ENCODE measurements at regions not wholly inside any gene's neighbourhood (a gene's known extent, or its start where the extent isn't known, plus 50 kb on each side); places are given as distances from the start of the nearest gene placed in this dataset.
A peak's percentile ranks its signal among the peaks of the same experiment; 100 is the strongest.

DNA sequence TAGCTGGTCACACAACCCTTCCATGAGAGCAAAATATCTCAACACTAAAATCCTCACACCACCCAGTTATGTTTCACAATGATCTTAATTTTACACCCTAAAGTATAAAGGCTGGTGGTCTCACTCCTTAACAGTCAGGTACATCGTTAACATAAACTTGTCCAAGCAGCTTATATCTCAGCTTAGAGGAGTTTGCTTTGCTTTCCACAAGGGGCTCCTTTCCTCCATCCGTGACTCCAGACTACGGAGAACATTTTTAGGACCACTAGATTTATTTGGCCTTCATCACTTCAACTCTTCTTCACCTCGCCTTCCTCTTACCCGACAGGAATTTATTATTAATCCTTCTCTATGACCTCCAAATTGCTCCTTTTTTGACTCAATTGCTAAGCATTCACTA lies 1014.1 kb upstream of the NUDT12 start:
- no peaks in the 10 kb centered on the region for H3K4me1 ChIP-seq (ENCODE audit: control insufficient read depth in 2 of 3, insufficient read depth in 2 of 3, low read depth in 1 of 3, low read length in 3 of 3)
- H3K27me3 ChIP-seq (ENCODE audit: control insufficient read depth, insufficient read depth, low read length), result no peaks in the 10 kb centered on the region
- H3K9ac ChIP-seq (ENCODE audit: low read length in 3 of 3), result no peak overlapping the region
- H3K27ac ChIP-seq (ENCODE audit: low read depth in 2 of 2, low read length in 2 of 2), result no peak overlapping the region
- H3K9me3 ChIP-seq (ENCODE audit: control insufficient read depth in 2 of 3, insufficient read depth in 1 of 3, low read length in 3 of 3), result no peaks in the 10 kb centered on the region
- no peak overlapping the region for H3K4me3 ChIP-seq (ENCODE audit: low read length in 3 of 3)
- intact Hi-C loops (cut with DNase I), result no loop called here
- TF ChIP-seq, protein P1, sequence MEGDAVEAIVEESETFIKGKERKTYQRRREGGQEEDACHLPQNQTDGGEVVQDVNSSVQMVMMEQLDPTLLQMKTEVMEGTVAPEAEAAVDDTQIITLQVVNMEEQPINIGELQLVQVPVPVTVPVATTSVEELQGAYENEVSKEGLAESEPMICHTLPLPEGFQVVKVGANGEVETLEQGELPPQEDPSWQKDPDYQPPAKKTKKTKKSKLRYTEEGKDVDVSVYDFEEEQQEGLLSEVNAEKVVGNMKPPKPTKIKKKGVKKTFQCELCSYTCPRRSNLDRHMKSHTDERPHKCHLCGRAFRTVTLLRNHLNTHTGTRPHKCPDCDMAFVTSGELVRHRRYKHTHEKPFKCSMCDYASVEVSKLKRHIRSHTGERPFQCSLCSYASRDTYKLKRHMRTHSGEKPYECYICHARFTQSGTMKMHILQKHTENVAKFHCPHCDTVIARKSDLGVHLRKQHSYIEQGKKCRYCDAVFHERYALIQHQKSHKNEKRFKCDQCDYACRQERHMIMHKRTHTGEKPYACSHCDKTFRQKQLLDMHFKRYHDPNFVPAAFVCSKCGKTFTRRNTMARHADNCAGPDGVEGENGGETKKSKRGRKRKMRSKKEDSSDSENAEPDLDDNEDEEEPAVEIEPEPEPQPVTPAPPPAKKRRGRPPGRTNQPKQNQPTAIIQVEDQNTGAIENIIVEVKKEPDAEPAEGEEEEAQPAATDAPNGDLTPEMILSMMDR (IDR thresholded peaks at IDR 0.05; ENCODE audit: borderline replicate concordance, extremely low read depth, insufficient read depth), result no peak
- no peaks in the 10 kb centered on the region for H3K36me3 ChIP-seq (ENCODE audit: control insufficient read depth in 2 of 3, insufficient read depth in 3 of 3, low read length in 3 of 3)
- FAIRE-seq, result no peak
- DNase-seq, result no peak

DNA sequence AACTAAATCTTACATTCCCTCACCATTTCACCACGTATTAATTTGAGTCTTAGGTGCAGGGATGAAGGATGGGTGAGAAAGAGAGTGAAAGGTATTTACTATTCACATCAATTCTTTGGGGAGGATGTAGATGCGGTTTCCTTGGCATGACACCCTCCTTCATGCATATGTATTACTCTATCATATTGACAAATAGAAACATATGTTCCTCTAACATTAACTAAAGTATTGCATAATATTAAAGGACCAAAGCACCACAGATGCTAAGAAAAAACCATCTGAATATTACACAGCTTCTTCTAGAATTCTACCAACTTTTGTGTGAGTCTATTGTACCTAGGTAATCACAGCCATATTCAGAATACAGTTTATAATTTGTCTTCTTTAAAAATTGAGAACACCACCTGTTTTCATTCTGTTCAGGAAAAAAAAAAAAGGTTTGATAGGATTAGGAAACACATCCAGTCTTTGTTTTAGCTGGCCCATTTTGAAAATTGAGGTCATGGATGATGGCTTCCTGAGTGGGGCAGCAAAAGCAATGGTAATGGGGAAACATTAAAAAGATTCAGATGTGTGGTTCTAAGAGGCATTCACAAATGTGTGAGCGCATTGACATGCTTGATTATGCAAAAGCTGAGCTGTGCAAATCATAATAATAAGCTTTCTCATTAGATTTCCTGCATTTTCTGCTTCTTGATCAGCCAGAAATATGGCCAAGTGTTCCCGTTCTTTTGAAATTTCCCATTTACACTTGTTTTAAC lies 1011.5 kb upstream of the NUDT12 start:
- no peaks in the 10 kb centered on the region for H3K27me3 ChIP-seq (ENCODE audit: control insufficient read depth, insufficient read depth, low read length)
- DNase-seq (peak in 2 of 5 donors; percentile 2 to 3), FAIRE-seq (no peak)
- H3K4me3 ChIP-seq (ENCODE audit: low read length in 3 of 3), result no peak overlapping the region
- H3K9ac ChIP-seq (ENCODE audit: low read length in 3 of 3), result no peak overlapping the region
- TF ChIP-seq, protein P1 (IDR thresholded peaks at IDR 0.05; ENCODE audit: borderline replicate concordance, extremely low read depth, insufficient read depth), result no peak
- no peaks in the 10 kb centered on the region for H3K36me3 ChIP-seq (ENCODE audit: control insufficient read depth in 2 of 3, insufficient read depth in 3 of 3, low read length in 3 of 3)
- H3K9me3 ChIP-seq (ENCODE audit: control insufficient read depth in 2 of 3, insufficient read depth in 1 of 3, low read length in 3 of 3), result no peaks in the 10 kb centered on the region
- H3K27ac ChIP-seq (ENCODE audit: low read depth in 2 of 2, low read length in 2 of 2), result no peak overlapping the region
- no peaks in the 10 kb centered on the region for H3K4me1 ChIP-seq (ENCODE audit: control insufficient read depth in 2 of 3, insufficient read depth in 2 of 3, low read depth in 1 of 3, low read length in 3 of 3)
- intact Hi-C loops (cut with DNase I), result no loop called here

DNA sequence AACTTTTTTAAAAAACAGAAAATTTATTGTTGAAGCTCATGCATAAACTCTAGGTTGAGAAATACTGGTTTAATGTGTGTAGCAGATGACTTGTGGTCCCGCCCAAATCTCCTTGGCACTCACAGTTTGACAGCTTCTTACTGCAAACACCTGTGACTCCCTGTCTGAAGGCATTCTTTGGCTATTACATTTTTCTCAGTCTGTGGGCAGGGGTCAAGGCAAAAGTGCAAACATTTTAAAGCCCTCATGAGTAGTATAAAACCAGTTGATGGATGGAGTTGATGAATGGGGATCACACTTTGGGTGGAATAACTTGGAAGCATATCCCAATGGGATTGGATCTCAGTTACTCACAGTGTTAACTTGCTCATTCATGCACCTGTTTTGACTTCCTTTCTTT lies 1007.0 kb upstream of the NUDT12 start:
- TF ChIP-seq, protein P1 (IDR thresholded peaks at IDR 0.05; ENCODE audit: borderline replicate concordance, extremely low read depth, insufficient read depth), result no peak
- no peak for FAIRE-seq
- no peak overlapping the region for H3K9ac ChIP-seq (ENCODE audit: low read length in 3 of 3)

More for the DNA sequence above, 1007.0 kb upstream of the NUDT12 start:
- peaks cover 0 to 2% (median 0%) of the 10 kb centered on the region in 3 donors for H3K9me3 ChIP-seq (ENCODE audit: control insufficient read depth in 2 of 3, insufficient read depth in 1 of 3, low read length in 3 of 3)
- no peaks in the 10 kb centered on the region for H3K36me3 ChIP-seq (ENCODE audit: control insufficient read depth in 2 of 3, insufficient read depth in 3 of 3, low read length in 3 of 3)
- H3K27me3 ChIP-seq (ENCODE audit: control insufficient read depth, insufficient read depth, low read length), result no peaks in the 10 kb centered on the region
- intact Hi-C loops (cut with DNase I), result no loop called here
- no peaks in the 10 kb centered on the region for H3K4me1 ChIP-seq (ENCODE audit: control insufficient read depth in 2 of 3, insufficient read depth in 2 of 3, low read depth in 1 of 3, low read length in 3 of 3)
- H3K27ac ChIP-seq (ENCODE audit: low read depth in 2 of 2, low read length in 2 of 2), result no peak overlapping the region
- H3K4me3 ChIP-seq (ENCODE audit: low read length in 3 of 3), result no peak overlapping the region
- no peak for DNase-seq
